ENCODE measurements at regions not wholly inside any gene's neighbourhood (a gene's known extent, or its start where the extent isn't known, plus 50 kb on each side); places are given as distances from the start of the nearest gene placed in this dataset.
A peak's percentile ranks its signal among the peaks of the same experiment; 100 is the strongest.

- no peak for DNase-seq
Measured at GRCh38 chr1:59223989-59224634, 72.8 kb upstream of the FGGY start.

GRCh38 chr1:59225594-59226316 is 71.1 kb upstream of the FGGY start:
- no peak for DNase-seq

GRCh38 chr1:59229138-59229537 is 67.8 kb upstream of the FGGY start:
- no peak for DNase-seq

GRCh38 chr1:59230622-59231021 is 66.3 kb upstream of the FGGY start:
- no peak for DNase-seq

- peak; percentile 58 for DNase-seq
Measured at GRCh38 chr1:59232216-59232615, 64.7 kb upstream of the FGGY start.

GRCh38 chr1:59233444-59233843 is 63.5 kb upstream of the FGGY start:
- no peak for DNase-seq

GRCh38 chr1:59236721-59237545 is 60.0 kb upstream of the FGGY start:
- DNase-seq, result no peak

GRCh38 chr1:59237900-59238299 is 59.0 kb upstream of the FGGY start:
- DNase-seq, result peak; percentile 66

GRCh38 chr1:59238333-59238934 is 58.5 kb upstream of the FGGY start:
- DNase-seq, result peak; percentile 76

GRCh38 chr1:59238993-59239392 is 57.9 kb upstream of the FGGY start:
- peak; percentile 81 for DNase-seq

- DNase-seq, result no peak
Measured at GRCh38 chr1:59241909-59242308, 55.0 kb upstream of the FGGY start.

- DNase-seq, result no peak
Measured at GRCh38 chr1:59242370-59242769, 54.5 kb upstream of the FGGY start.

GRCh38 chr1:59243550-59243949 is 53.3 kb upstream of the FGGY start:
- DNase-seq, result peak; percentile 51

GRCh38 chr1:59243978-59244377 is 52.9 kb upstream of the FGGY start:
- no peak for DNase-seq

GRCh38 chr1:59244891-59245290 is 52.0 kb upstream of the FGGY start:
- DNase-seq, result no peak

Data from NCI-H774 (cell line).